ENCODE measurements at regions not wholly inside any gene's neighbourhood (a gene's known extent, or its start where the extent isn't known, plus 50 kb on each side); places are given as distances from the start of the nearest gene placed in this dataset.

DNA sequence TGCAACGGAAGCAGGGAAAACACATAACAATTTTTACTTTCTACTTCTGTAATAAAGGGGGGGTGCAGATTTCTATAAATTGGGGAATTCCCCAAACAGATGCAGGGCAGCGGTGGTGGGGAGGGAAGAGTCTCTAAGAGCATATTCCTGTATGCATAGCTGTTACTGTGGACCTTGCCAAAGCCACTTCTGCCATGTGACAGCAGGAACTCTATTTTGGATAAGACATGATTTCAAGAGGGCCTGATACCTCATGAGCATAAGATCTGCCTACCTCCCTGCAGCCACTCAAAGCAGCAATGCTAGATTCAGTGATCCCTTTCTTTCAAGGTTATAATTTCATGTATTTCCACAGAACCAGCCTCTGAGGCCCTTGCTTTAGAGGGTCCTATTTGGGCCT lies 86.2 kb upstream of the CNKSR3 start:
- Histone ChIP-seq H3K9me3 (no peaks in the 10 kb centered on the region), H3K27me3 (ENCODE audit: low read depth) (no peaks in the 10 kb centered on the region), H3K27ac (no peak overlapping the region), H3K36me3 (no peaks in the 10 kb centered on the region), H3K4me1 (no peaks in the 10 kb centered on the region), H3K4me3 (no peak overlapping the region)
- TF ChIP-seq, protein P1, sequence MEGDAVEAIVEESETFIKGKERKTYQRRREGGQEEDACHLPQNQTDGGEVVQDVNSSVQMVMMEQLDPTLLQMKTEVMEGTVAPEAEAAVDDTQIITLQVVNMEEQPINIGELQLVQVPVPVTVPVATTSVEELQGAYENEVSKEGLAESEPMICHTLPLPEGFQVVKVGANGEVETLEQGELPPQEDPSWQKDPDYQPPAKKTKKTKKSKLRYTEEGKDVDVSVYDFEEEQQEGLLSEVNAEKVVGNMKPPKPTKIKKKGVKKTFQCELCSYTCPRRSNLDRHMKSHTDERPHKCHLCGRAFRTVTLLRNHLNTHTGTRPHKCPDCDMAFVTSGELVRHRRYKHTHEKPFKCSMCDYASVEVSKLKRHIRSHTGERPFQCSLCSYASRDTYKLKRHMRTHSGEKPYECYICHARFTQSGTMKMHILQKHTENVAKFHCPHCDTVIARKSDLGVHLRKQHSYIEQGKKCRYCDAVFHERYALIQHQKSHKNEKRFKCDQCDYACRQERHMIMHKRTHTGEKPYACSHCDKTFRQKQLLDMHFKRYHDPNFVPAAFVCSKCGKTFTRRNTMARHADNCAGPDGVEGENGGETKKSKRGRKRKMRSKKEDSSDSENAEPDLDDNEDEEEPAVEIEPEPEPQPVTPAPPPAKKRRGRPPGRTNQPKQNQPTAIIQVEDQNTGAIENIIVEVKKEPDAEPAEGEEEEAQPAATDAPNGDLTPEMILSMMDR (IDR thresholded peaks at IDR 0.05), result no peak
- intact Hi-C loops (cut with DNase I), result no loop called here
- no peak for DNase-seq
- no peak for ATAC-seq

DNA sequence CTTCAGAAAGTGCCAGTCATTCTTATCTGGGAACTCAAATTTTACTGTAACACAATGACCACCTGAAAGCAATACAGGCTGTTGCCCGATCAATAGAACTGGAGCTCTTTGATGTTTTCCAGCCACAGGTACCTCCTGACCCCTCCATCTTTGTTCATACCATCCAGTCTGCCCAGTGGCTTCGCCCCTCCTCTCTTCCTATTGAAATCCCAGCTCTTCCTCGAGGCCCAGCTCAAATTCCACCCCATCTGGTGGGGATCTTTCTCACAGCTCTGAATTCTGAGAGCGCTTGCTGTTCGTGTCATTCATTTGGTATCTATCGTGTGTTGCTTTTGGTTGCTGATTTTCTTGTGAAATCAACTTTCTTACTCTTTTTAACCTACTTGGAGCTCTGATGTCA lies 87.9 kb upstream of the CNKSR3 start:
- TF ChIP-seq, protein P1 (IDR thresholded peaks at IDR 0.05), result no peak
- Histone ChIP-seq H3K27me3 (ENCODE audit: low read depth) (no peaks in the 10 kb centered on the region), H3K27ac (no peak overlapping the region), H3K4me3 (no peak overlapping the region), H3K9me3 (no peaks in the 10 kb centered on the region), H3K4me1 (no peaks in the 10 kb centered on the region), H3K36me3 (no peaks in the 10 kb centered on the region)
- intact Hi-C loops (cut with DNase I), result no loop called here
- no peak for ATAC-seq
- DNase-seq, result no peak

DNA sequence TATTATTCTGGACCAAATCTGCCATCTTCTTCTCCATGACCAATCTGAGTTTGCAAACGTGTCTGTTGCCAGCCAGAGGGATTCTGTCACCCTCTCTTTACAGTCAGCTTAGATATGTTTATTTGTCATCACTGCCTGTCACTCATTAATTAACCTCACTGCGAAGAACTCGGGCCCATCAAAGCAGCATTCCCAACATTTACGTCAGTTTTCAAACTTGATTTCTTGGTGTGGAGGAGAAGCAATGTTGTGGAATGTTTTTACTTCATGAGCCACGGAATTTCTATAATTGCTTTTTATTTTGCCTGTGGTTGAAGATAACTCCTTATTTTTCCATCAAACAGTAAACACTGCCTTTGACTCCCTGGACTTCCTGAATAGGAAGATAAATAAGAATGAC lies 91.8 kb upstream of the CNKSR3 start:
- Histone ChIP-seq H3K27ac (no peak overlapping the region), H3K4me1 (no peaks in the 10 kb centered on the region), H3K36me3 (no peaks in the 10 kb centered on the region), H3K4me3 (no peak overlapping the region), H3K9me3 (no peaks in the 10 kb centered on the region), H3K27me3 (ENCODE audit: low read depth) (no peaks in the 10 kb centered on the region)
- no peak for ATAC-seq
- DNase-seq, result no peak
- TF ChIP-seq, protein P1 (IDR thresholded peaks at IDR 0.05), result no peak
- intact Hi-C loops (cut with DNase I), result no loop called here

DNA sequence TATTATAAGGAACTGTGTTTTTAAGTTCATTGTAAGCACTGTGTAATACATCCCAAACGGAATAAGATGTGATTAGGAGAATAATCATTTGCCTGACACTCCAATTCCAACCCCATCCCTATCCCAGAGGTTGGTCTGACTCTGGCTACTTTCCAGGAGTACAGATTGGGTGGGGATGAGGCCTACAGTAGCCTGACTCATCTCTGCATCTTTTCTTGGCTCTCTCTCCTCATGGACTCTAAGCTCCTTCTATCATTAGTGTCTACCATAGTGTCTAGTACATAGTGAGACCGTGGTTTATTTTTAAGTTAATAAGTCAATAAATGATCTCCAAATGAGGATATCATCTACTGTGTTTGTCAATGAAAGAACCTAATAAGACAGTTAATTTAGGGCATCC lies 92.2 kb upstream of the CNKSR3 start:
- no peaks in the 10 kb centered on the region for H3K36me3 ChIP-seq
- no peaks in the 10 kb centered on the region for H3K27me3 ChIP-seq (ENCODE audit: low read depth)
- no peak for ATAC-seq
- DNase-seq, result no peak
- H3K27ac ChIP-seq, result no peak overlapping the region
- H3K9me3 ChIP-seq, result no peaks in the 10 kb centered on the region
- intact Hi-C loops (cut with DNase I), result no loop called here
- TF ChIP-seq, protein P1 (IDR thresholded peaks at IDR 0.05), result no peak
- H3K4me3 ChIP-seq, result no peak overlapping the region
- no peaks in the 10 kb centered on the region for H3K4me1 ChIP-seq

DNA sequence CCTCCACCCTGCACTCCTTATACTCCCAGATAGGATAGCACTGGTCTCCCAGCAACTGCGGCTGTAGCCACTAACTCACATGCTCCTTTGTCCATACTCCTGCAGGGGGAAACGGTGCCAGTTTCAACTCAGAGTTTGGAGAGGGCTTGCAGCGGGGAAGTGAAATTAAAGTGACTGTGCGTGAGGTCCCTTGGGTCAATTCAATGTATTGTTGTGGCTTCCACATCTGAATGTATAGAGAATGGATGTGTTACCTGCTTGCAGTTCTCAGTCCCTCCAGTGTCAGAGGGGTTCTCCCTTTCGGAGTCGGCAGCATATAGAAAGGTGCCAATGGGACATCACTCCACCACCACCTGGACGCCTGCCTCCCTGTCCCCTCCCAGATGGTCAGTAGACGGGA lies 93.6 kb upstream of the CNKSR3 start:
- TF ChIP-seq, protein P1 (IDR thresholded peaks at IDR 0.05), result no peak
- Histone ChIP-seq H3K4me1 (no peaks in the 10 kb centered on the region), H3K27ac (no peak overlapping the region), H3K4me3 (no peak overlapping the region), H3K36me3 (no peaks in the 10 kb centered on the region), H3K27me3 (ENCODE audit: low read depth) (no peaks in the 10 kb centered on the region), H3K9me3 (no peaks in the 10 kb centered on the region)
- no peak for ATAC-seq
- intact Hi-C loops (cut with DNase I), result no loop called here
- no peak for DNase-seq
